OCI-LY7 (cell line): ENCODE measurements at regions not wholly inside any gene's neighbourhood (a gene's known extent, or its start where the extent isn't known, plus 50 kb on each side); places are given as distances from the start of the nearest gene placed in this dataset.

Experiments
- BruUV-seq: library from RNA; stranded (reverse); fragments of 400-500 nt; replicated peaks from 2 replicates; lab custom pipeline; 2021; lab: Mats Ljungman, UMichigan
- CTCF ChIA-PET: fragments of 300-600 bp; sonication (Branson Sonifier 250); formaldehyde crosslinking; loops from one replicate; lab custom pipeline; 2022; ENCODE audit warnings: antibody characterized with exemption; ENCODE audit not compliant: unreplicated experiment; lab: Charles Lee
- POLR2A ChIA-PET: fragments of 300-600 bp; sonication (Branson Sonifier 250); formaldehyde crosslinking; loops from one replicate; lab custom pipeline; 2022; ENCODE audit warnings: antibody characterized with exemption; lab: Charles Lee
- DNase-seq: peaks from one replicate; pipeline ENCODE4 v3.0.0-alpha.2; 2015; ENCODE audit warnings: low spot score
- H2AFZ ChIP-seq: fragments of 200-600 bp; sonication (generic), shearing (Covaris generic); 2 replicates; pipeline ENCODE4 v1.6.1; 2014; ENCODE audit warnings: mild to moderate bottlenecking, antibody characterized with exemption, low read length, moderate library complexity
- H3K27ac ChIP-seq: fragments of 200-600 bp; sonication (generic); 2 replicates; pipeline ENCODE4 v1.5.1; 2014; ENCODE audit warnings: mixed run types, low read depth, mild to moderate bottlenecking, moderate library complexity, low read length, inconsistent platforms; ENCODE audit not compliant: poor library complexity, severe bottlenecking
- H3K36me3 ChIP-seq: fragments of 200-600 bp; sonication (generic); 2 replicates; pipeline ENCODE4 v1.6.1; 2014; ENCODE audit warnings: mild to moderate bottlenecking, antibody characterized with exemption, low read length, moderate library complexity, mixed read lengths; ENCODE audit not compliant: insufficient read depth
- H3K4me1 ChIP-seq: fragments of 200-600 bp; sonication (generic); 2 replicates; pipeline ENCODE4 v1.5.1; 2014; ENCODE audit warnings: mild to moderate bottlenecking, low read length; ENCODE audit not compliant: insufficient read depth, poor library complexity, severe bottlenecking
- H3K4me2 ChIP-seq: fragments of 200-600 bp; sonication (generic); 2 replicates; pipeline ENCODE4 v1.6.1; 2014; ENCODE audit warnings: mild to moderate bottlenecking, low read length
- H3K4me3 ChIP-seq: fragments of 200-600 bp; sonication (generic); 2 replicates; pipeline ENCODE4 v1.5.1; 2014; ENCODE audit warnings: mild to moderate bottlenecking, low read depth, low read length; ENCODE audit not compliant: poor library complexity, severe bottlenecking
- H3K79me2 ChIP-seq: fragments of 200-600 bp; sonication (generic); 2 replicates; pipeline ENCODE4 v1.6.1; 2016; ENCODE audit warnings: low read depth, mild to moderate bottlenecking, low read length, moderate library complexity, mixed read lengths; ENCODE audit not compliant: insufficient read depth
- H3K9me2 ChIP-seq: fragments of 200-600 bp; sonication (generic); 2 replicates; pipeline ENCODE4 v1.6.1; 2016; ENCODE audit warnings: mild to moderate bottlenecking, low read length, mixed read lengths; ENCODE audit not compliant: insufficient read depth
- H3K9me3 ChIP-seq: fragments of 200-600 bp; sonication (generic); 2 replicates; pipeline ENCODE4 v1.6.1; 2014; ENCODE audit warnings: mild to moderate bottlenecking, mixed run types, low read length, mixed read lengths
- H4K20me1 ChIP-seq: fragments of 200-600 bp; sonication (generic); 2 replicates; pipeline ENCODE4 v1.6.1; 2014; ENCODE audit warnings: mild to moderate bottlenecking, antibody characterized with exemption, low read length, moderate library complexity, mixed read lengths; ENCODE audit not compliant: insufficient read depth
- EZH2phosphoT487 ChIP-seq: fragments of 200-600 bp; sonication (generic); IDR thresholded peaks from 2 replicates; pipeline ENCODE4 v1.6.1; 2018; ENCODE audit warnings: low read depth, borderline replicate concordance, mild to moderate bottlenecking, mixed run types, antibody characterized with exemption, low read length, moderate library complexity, mixed read lengths
- intact Hi-C: fragments of 100-400 bp; cut with micrococcal nuclease; formaldehyde crosslinking; loops from one replicate; pipeline ENCODE4 v1.10.0; 2022; ENCODE audit not compliant: unreplicated experiment
- TF ChIP-seq, protein P1 (sequence below): fragments of 200-600 bp; sonication (generic); conservative IDR thresholded peaks from 2 replicates; pipeline ENCODE4 v1.5.1; 2014; ENCODE audit warnings: mild to moderate bottlenecking, antibody characterized with exemption, low read length, moderate library complexity, mixed read lengths

DNA sequence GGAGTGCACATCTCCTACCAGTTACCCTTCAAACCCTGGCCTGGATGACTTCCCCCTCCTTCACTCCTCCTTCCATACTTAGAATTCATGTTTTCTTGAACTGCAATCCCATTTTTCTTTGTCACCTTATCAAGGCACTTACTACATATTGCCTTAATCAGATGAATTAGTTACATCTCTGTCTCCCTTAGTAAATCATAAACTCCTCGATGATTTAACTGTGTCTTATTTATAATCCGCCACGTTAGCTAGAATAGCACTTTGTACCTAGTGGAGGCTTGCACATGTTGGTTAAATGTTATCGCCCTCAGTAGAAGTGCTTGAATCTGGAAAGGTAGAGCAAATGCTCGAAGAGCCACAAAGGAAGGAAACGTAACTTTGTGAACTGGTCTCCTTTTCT lies 94.7 kb upstream of the RAB11FIP2 start:
- intact Hi-C loops, result no loop called here
- ChIA-PET CTCF (no interaction called here), POLR2A (interaction anchor here (0.6 to 0.9 kb wide), 2 partner anchors 26 to 911 kb away, joined by 3 read pairs; no protein-coding TSS in a partner anchor)
- no peak overlapping the region for H3K4me2 ChIP-seq
- no peaks in the 10 kb centered on the region for H3K9me2 ChIP-seq
- no peaks in the 10 kb centered on the region for H4K20me1 ChIP-seq
- DNase-seq, result no peak
- TF ChIP-seq, protein P1, sequence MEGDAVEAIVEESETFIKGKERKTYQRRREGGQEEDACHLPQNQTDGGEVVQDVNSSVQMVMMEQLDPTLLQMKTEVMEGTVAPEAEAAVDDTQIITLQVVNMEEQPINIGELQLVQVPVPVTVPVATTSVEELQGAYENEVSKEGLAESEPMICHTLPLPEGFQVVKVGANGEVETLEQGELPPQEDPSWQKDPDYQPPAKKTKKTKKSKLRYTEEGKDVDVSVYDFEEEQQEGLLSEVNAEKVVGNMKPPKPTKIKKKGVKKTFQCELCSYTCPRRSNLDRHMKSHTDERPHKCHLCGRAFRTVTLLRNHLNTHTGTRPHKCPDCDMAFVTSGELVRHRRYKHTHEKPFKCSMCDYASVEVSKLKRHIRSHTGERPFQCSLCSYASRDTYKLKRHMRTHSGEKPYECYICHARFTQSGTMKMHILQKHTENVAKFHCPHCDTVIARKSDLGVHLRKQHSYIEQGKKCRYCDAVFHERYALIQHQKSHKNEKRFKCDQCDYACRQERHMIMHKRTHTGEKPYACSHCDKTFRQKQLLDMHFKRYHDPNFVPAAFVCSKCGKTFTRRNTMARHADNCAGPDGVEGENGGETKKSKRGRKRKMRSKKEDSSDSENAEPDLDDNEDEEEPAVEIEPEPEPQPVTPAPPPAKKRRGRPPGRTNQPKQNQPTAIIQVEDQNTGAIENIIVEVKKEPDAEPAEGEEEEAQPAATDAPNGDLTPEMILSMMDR, result no peak
- no peak for TF ChIP-seq EZH2phosphoT487
- H3K9me3 ChIP-seq, result no peaks in the 10 kb centered on the region
- no peak overlapping the region for H2AFZ ChIP-seq
- no peaks in the 10 kb centered on the region for H3K4me1 ChIP-seq
- no peak overlapping the region for H3K27ac ChIP-seq
- H3K4me3 ChIP-seq, result no peak overlapping the region
- no peaks in the 10 kb centered on the region for H3K79me2 ChIP-seq
- H3K36me3 ChIP-seq, result no peaks in the 10 kb centered on the region
- no TSS peak for BruUV-seq

DNA sequence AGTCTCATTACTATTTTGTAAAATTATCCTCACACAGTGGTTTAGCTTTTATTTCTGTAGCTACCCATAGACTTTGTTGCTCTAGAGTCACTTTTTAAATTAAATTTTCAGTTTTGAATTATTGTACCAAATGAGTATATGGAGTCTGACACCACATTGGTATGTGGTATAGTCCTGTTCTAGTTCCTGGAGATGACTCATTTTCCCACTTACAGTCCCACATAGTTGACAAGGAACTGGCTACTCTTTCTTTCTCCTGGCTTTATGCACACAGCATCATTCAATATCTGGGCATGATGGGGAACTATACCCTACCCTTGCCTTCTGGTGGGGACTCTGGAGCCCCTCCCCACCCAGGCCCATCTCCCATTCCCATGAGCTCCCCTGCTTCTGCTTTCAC lies 92.6 kb upstream of the RAB11FIP2 start:
- no peaks in the 10 kb centered on the region for H4K20me1 ChIP-seq
- H3K4me3 ChIP-seq, result no peak overlapping the region
- intact Hi-C loops, result no loop called here
- BruUV-seq, result no TSS peak
- no peaks in the 10 kb centered on the region for H3K9me3 ChIP-seq
- no peaks in the 10 kb centered on the region for H3K79me2 ChIP-seq
- H2AFZ ChIP-seq, result no peak overlapping the region
- H3K4me1 ChIP-seq, result no peaks in the 10 kb centered on the region
- no peak overlapping the region for H3K4me2 ChIP-seq
- ChIA-PET CTCF (no interaction called here), POLR2A (no interaction called here)
- no peaks in the 10 kb centered on the region for H3K36me3 ChIP-seq
- no peak for TF ChIP-seq EZH2phosphoT487
- TF ChIP-seq, protein P1, result no peak
- no peaks in the 10 kb centered on the region for H3K9me2 ChIP-seq
- DNase-seq, result no peak
- H3K27ac ChIP-seq, result no peak overlapping the region

DNA sequence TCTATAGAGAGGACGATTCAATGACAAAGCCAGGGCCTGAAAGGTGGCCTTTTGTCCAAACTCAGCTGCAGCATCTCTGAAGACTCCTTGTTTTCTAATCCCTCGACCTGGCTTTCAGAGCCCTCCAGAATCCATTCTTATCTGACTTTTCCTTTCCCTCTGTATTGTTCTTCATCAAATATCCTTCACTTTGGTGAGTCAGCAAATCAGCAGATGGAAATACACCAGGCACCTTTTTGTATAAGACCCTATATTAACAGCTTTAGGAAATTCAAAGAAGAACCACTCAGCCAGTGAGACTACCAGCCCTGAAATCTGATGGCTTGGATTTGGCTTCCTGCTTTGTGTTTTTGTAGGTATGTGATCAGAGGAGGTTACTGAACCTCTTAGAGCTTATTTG lies 81.9 kb upstream of the RAB11FIP2 start:
- Histone ChIP-seq H3K4me1 (no peaks in the 10 kb centered on the region), H3K9me2 (no peaks in the 10 kb centered on the region), H3K36me3 (no peaks in the 10 kb centered on the region), H3K79me2 (no peaks in the 10 kb centered on the region), H3K9me3 (no peaks in the 10 kb centered on the region), H4K20me1 (no peaks in the 10 kb centered on the region), H3K27ac (no peak overlapping the region), H2AFZ (no peak overlapping the region), H3K4me3 (no peak overlapping the region), H3K4me2 (no peak overlapping the region)
- intact Hi-C loops, result no loop called here
- ChIA-PET POLR2A (interaction anchor here (0.7 to 1.1 kb wide), 2 partner anchors 23 to 117 kb away, joined by 3 to 4 read pairs; no protein-coding TSS in a partner anchor), CTCF (no interaction called here)
- DNase-seq, result no peak
- BruUV-seq, result no TSS peak
- no peak for TF ChIP-seq EZH2phosphoT487
- TF ChIP-seq, protein P1, result no peak
